GM12892 (cell line): ENCODE measurements at regions not wholly inside any gene's neighbourhood (a gene's known extent, or its start where the extent isn't known, plus 50 kb on each side); places are given as distances from the start of the nearest gene placed in this dataset.
"Not testable (repeated sequence)": the region's sequence is repeated elsewhere in the genome, so short reads cannot be mapped to it uniquely, and the experiment has no call there.

ENCODE experiments used
- DNase-seq: peaks from one replicate; pipeline ENCODE4 v3.0.0; 2011; ENCODE audit not compliant: insufficient read length
- FAIRE-seq: peaks from 2 replicates; lab custom pipeline; 2011; peaks lifted over from hg19 to GRCh38; lab: Jason Lieb, UNC
- POLR2A ChIP-seq: IDR thresholded peaks from 2 replicates; pipeline ENCODE4 v1.6.1; 2011; ENCODE audit warnings: low read depth, low read length, control low read depth
- POLR2AphosphoS5 ChIP-seq: IDR thresholded peaks from 2 replicates; pipeline ENCODE4 v1.6.1; 2011; ENCODE audit warnings: low read depth, low read length, control low read depth
- TAF1 ChIP-seq: IDR thresholded peaks from 2 replicates; pipeline ENCODE4 v1.6.1; 2011; ENCODE audit warnings: low read depth, mild to moderate bottlenecking, control low read depth, low read length, borderline replicate concordance

- TF ChIP-seq POLR2A = no peak
- no peak for TF ChIP-seq TAF1
- TF ChIP-seq POLR2AphosphoS5 = no peak
- DNase-seq (no peak), FAIRE-seq (no peak)
Measured at GRCh38 chr1:181216591-181216994, 128.1 kb downstream of the IER5 start.

GRCh38 chr1:181219938-181220337, 131.4 kb downstream of the IER5 start:
- DNase-seq (no peak), FAIRE-seq (no peak)
- TF ChIP-seq TAF1 = no peak
- TF ChIP-seq POLR2A = no peak

- FAIRE-seq (no peak), DNase-seq (no peak)
- no peak for TF ChIP-seq POLR2A
- no peak for TF ChIP-seq TAF1
- no peak for TF ChIP-seq POLR2AphosphoS5
Measured at GRCh38 chr1:181221078-181221477, 132.6 kb downstream of the IER5 start.

GRCh38 chr1:181222972-181223505, 134.5 kb downstream of the IER5 start:
- no peak for FAIRE-seq
- TF ChIP-seq POLR2AphosphoS5 = no peak
- no peak for TF ChIP-seq TAF1
- TF ChIP-seq POLR2A = no peak
- DNase-seq = no peak

- DNase-seq, FAIRE-seq: not testable (repeated sequence)
Measured at GRCh38 chr1:181226728-181227127, 138.2 kb downstream of the IER5 start.

GRCh38 chr1:181239086-181239485, 150.6 kb downstream of the IER5 start:
- TF ChIP-seq POLR2AphosphoS5 = no peak
- TF ChIP-seq TAF1 = no peak
- no peak for TF ChIP-seq POLR2A
- FAIRE-seq (no peak), DNase-seq (no peak)

GRCh38 chr1:181246320-181246719, 157.8 kb downstream of the IER5 start:
- FAIRE-seq, DNase-seq: not testable (repeated sequence)

- not testable (repeated sequence) for DNase-seq, FAIRE-seq
Measured at GRCh38 chr1:181248361-181248760, 159.9 kb downstream of the IER5 start.

GRCh38 chr1:181249186-181249585, 160.7 kb downstream of the IER5 start:
- DNase-seq (no peak), FAIRE-seq (no peak)
- TF ChIP-seq POLR2AphosphoS5 (no peak), TAF1 (no peak), POLR2A (no peak)

- no peak for DNase-seq
- TF ChIP-seq TAF1 (no peak), POLR2AphosphoS5 (no peak), POLR2A (no peak)
- no peak for FAIRE-seq
Measured at GRCh38 chr1:181250038-181250437, 161.5 kb downstream of the IER5 start.

GRCh38 chr1:181251001-181251712, 162.7 kb downstream of the IER5 start:
- TF ChIP-seq POLR2A = no peak
- TF ChIP-seq POLR2AphosphoS5 = no peak
- TF ChIP-seq TAF1 = no peak
- DNase-seq (no peak), FAIRE-seq (no peak)

GRCh38 chr1:181251713-181252075, 163.2 kb downstream of the IER5 start:
- TF ChIP-seq POLR2A (no peak), TAF1 (no peak), POLR2AphosphoS5 (no peak)
- DNase-seq (no peak), FAIRE-seq (no peak)

GRCh38 chr1:181253601-181254000, 165.1 kb downstream of the IER5 start:
- DNase-seq, FAIRE-seq: not testable (repeated sequence)
